Type B pancreatic cell (in vitro differentiated cells): ENCODE measurements at regions not wholly inside any gene's neighbourhood (a gene's known extent, or its start where the extent isn't known, plus 50 kb on each side); places are given as distances from the start of the nearest gene placed in this dataset.

Experiments
- DNase-seq: peaks from one replicate; pipeline ENCODE4 v3.0.0; 2021; ENCODE audit warnings: mixed read lengths; ENCODE audit not compliant: unreplicated experiment; ENCODE audit errors: extremely low spot score
- H3K27ac Mint-ChIP-seq: 2 replicates; pipeline ENCODE4 v1.8.0; 2021; ENCODE audit warnings: mild to moderate bottlenecking, mixed read lengths
- H3K27me3 Mint-ChIP-seq: 2 replicates; pipeline ENCODE4 v1.8.0; 2021; ENCODE audit warnings: mixed read lengths
- H3K36me3 Mint-ChIP-seq: 2 replicates; pipeline ENCODE4 v1.8.0; 2021; ENCODE audit warnings: mixed read lengths
- H3K4me1 Mint-ChIP-seq: one replicate; pipeline ENCODE4 v1.8.0; 2021; ENCODE audit warnings: mixed read lengths; ENCODE audit not compliant: unreplicated experiment
- H3K4me3 Mint-ChIP-seq: 2 replicates; pipeline ENCODE4 v1.8.0; 2021; ENCODE audit warnings: mild to moderate bottlenecking, mixed read lengths
- H3K9me3 Mint-ChIP-seq: 2 replicates; pipeline ENCODE4 v1.8.0; 2021; ENCODE audit warnings: mixed read lengths
- TF ChIP-seq, protein P1 (sequence below): fragments of 200-600 bp; sonication (generic); conservative IDR thresholded peaks from 2 replicates; pipeline ENCODE4 v1.5.0; 2021; ENCODE audit warnings: antibody characterized with exemption, mild to moderate bottlenecking

GRCh38 chr1:88003255-88003654 is 674.6 kb downstream of the LMO4 start:
- no peak for DNase-seq
- Mint-ChIP-seq H3K27ac (no peak overlapping the region), H3K9me3 (no peaks in the 10 kb centered on the region), H3K27me3 (no peaks in the 10 kb centered on the region), H3K36me3 (no peaks in the 10 kb centered on the region), H3K4me3 (no peak overlapping the region), H3K4me1 (no peaks in the 10 kb centered on the region)
- TF ChIP-seq, protein P1, sequence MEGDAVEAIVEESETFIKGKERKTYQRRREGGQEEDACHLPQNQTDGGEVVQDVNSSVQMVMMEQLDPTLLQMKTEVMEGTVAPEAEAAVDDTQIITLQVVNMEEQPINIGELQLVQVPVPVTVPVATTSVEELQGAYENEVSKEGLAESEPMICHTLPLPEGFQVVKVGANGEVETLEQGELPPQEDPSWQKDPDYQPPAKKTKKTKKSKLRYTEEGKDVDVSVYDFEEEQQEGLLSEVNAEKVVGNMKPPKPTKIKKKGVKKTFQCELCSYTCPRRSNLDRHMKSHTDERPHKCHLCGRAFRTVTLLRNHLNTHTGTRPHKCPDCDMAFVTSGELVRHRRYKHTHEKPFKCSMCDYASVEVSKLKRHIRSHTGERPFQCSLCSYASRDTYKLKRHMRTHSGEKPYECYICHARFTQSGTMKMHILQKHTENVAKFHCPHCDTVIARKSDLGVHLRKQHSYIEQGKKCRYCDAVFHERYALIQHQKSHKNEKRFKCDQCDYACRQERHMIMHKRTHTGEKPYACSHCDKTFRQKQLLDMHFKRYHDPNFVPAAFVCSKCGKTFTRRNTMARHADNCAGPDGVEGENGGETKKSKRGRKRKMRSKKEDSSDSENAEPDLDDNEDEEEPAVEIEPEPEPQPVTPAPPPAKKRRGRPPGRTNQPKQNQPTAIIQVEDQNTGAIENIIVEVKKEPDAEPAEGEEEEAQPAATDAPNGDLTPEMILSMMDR: no peak

DNA sequence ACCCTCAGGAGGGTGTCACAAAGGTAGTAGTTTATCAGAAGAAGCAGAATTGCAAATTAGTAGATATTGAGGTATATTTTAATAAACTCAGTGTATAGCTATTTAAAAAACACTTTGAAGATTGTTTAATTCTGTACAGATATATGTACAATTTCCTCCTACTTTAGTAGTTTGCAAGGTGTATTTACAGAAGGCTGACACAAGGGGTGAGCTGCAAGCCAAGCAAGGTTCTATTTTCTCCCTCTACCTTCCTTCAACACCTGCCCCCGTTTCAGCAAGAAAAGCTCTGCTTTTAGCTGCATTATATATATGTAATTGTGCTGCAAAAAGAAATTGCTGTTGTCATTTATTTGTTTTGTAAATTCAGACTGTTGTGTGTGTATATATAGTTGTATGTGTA is 674.2 kb upstream of the PKN2 start:
- Mint-ChIP-seq H3K9me3 (no peaks in the 10 kb centered on the region), H3K27ac (no peak overlapping the region), H3K27me3 (no peaks in the 10 kb centered on the region), H3K4me3 (no peak overlapping the region), H3K4me1 (no peaks in the 10 kb centered on the region), H3K36me3 (no peaks in the 10 kb centered on the region)
- TF ChIP-seq, protein P1: peak; percentile 37
- no peak for DNase-seq

DNA sequence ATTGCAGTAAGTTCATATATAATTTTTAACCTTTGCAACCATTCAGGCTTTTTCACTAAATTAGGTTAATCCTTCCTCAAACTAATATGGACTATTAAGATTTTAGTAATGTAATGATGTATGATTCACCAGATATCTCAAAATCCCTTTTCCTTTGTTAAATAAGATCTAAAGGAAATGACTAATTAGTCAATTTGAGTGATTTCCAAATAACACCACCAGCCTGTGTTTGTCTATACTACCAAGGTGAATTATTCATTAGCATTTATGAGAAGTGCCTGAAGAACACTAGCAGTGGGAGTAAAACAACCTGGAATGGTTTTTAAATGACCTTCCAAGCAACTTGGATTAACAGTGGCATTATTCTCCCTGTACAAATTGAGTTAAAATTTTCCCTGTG is 670.6 kb upstream of the PKN2 start:
- Mint-ChIP-seq H3K4me1 (no peaks in the 10 kb centered on the region), H3K27me3 (no peaks in the 10 kb centered on the region), H3K27ac (no peak overlapping the region), H3K4me3 (no peak overlapping the region), H3K36me3 (no peaks in the 10 kb centered on the region), H3K9me3 (no peaks in the 10 kb centered on the region)
- no peak for DNase-seq
- TF ChIP-seq, protein P1: no peak

DNA sequence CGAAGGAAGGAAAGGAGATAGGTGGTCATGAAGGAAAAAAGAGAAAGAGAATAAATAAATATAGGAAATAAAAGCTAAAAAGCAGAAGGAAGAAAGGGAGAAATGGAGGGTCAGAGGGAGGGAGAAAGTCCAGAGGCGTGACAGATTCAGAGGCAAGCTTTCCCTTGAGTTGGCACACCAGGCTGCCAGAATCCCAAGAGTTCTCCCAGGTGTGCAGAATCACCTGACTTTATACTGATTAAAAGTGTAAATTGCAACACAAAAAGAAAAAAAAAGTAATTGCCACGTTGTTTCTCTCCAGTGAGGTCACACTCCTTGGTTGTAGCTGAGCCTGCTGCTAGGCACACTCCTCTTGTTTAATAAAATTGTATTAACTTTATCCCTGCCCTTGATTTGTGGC is 669.9 kb upstream of the PKN2 start:
- H3K36me3 Mint-ChIP-seq: no peaks in the 10 kb centered on the region
- no peaks in the 10 kb centered on the region for H3K9me3 Mint-ChIP-seq
- no peak overlapping the region for H3K27ac Mint-ChIP-seq
- no peak for DNase-seq
- peaks cover under 1% of the 10 kb centered on the region for H3K27me3 Mint-ChIP-seq
- TF ChIP-seq, protein P1: no peak
- no peak overlapping the region for H3K4me3 Mint-ChIP-seq
- H3K4me1 Mint-ChIP-seq: no peaks in the 10 kb centered on the region

GRCh38 chr1:88016947-88017346 is 667.1 kb upstream of the PKN2 start:
- Mint-ChIP-seq H3K27ac (no peak overlapping the region), H3K4me1 (no peaks in the 10 kb centered on the region), H3K4me3 (no peak overlapping the region), H3K27me3 (peaks cover 3% of the 10 kb centered on the region), H3K9me3 (no peaks in the 10 kb centered on the region), H3K36me3 (no peaks in the 10 kb centered on the region)
- TF ChIP-seq, protein P1: no peak
- DNase-seq: no peak

- H3K4me3 Mint-ChIP-seq: no peak overlapping the region
- H3K9me3 Mint-ChIP-seq: peaks cover 9% of the 10 kb centered on the region
- TF ChIP-seq, protein P1: no peak
These were observed 662.5 kb upstream of the PKN2 start for GRCh38 chr1:88021529-88021928.

More at GRCh38 chr1:88021529-88021928, 662.5 kb upstream of the PKN2 start:
- Mint-ChIP-seq H3K36me3 (no peaks in the 10 kb centered on the region), H3K27ac (no peak overlapping the region), H3K4me1 (no peaks in the 10 kb centered on the region), H3K27me3 (peaks cover 3% of the 10 kb centered on the region)
- no peak for DNase-seq
